Spleen (tissue), 11 donors: ENCODE measurements at regions not wholly inside any gene's neighbourhood (a gene's known extent, or its start where the extent isn't known, plus 50 kb on each side); places are given as distances from the start of the nearest gene placed in this dataset.

Source experiments
- DNase-seq: peaks from one replicate; pipeline ENCODE4 v3.0.0-alpha.2; 2020
- H3K27ac ChIP-seq, 8 donors: fragments of 200-600 bp; sonication (generic) in 7 of 8; 1 replicate in 4 of 8; 2 replicates in 4 of 8; pipeline versions ENCODE4 v1.5.0 to v1.8.0; 2016 to 2021; ENCODE audit warnings: inconsistent platforms in 4 of 8, mild to moderate bottlenecking in 4 of 8, moderate library complexity in 1 of 8
- H3K27me3 ChIP-seq, 7 donors: fragments of 200-600 bp; sonication (generic) in 6 of 7; replicated peaks in 1 of 7; 1 replicate in 4 of 7; 2 replicates in 3 of 7; pipeline versions ENCODE4 v1.5.0 to v1.8.0; 2016 to 2021; ENCODE audit warnings: inconsistent platforms in 3 of 7, mild to moderate bottlenecking in 1 of 7
- H3K36me3 ChIP-seq, 6 donors: fragments of 200-600 bp; sonication (generic) in 5 of 6; 1 replicate in 4 of 6; 2 replicates in 2 of 6; pipeline versions ENCODE4 v1.5.0 to v1.8.0; 2016 to 2021; ENCODE audit warnings: inconsistent platforms in 2 of 6
- H3K4me1 ChIP-seq, 6 donors: fragments of 200-600 bp; sonication (generic) in 5 of 6; 1 replicate in 3 of 6; 2 replicates in 3 of 6; pipeline versions ENCODE4 v1.5.0 to v1.8.0; 2016 to 2021; ENCODE audit warnings: inconsistent platforms in 3 of 6
- H3K4me3 ChIP-seq, 8 donors: fragments of 200-600 bp; sonication (generic) in 7 of 8; 1 replicate in 4 of 8; 2 replicates in 4 of 8; pipeline versions ENCODE4 v1.5.0 to v1.8.0; 2016 to 2021; ENCODE audit warnings: inconsistent platforms in 4 of 8, mild to moderate bottlenecking in 4 of 8, moderate library complexity in 2 of 8
- H3K9me3 ChIP-seq, 8 donors: fragments of 200-600 bp; sonication (generic) in 7 of 8; 1 replicate in 4 of 8; 2 replicates in 4 of 8; pipeline versions ENCODE4 v1.5.0 to v1.8.0; 2016 to 2021; ENCODE audit warnings: inconsistent platforms in 4 of 8
- CTCF ChIP-seq, 11 experiments: fragments of 200-600 bp in 7 of 11; fragments of 450-650 bp in 4 of 11; sonication (generic) in 4 of 11; IDR thresholded peaks in 8 of 11; conservative IDR thresholded peaks in 3 of 11; 1 replicate in 7 of 11; 2 replicates in 4 of 11; pipeline versions ENCODE4 v1.4.0 to v1.8.0; 2016 to 2021; ENCODE audit warnings: antibody characterized with exemption in 11 of 11, inconsistent platforms in 4 of 11, mild to moderate bottlenecking in 1 of 11
- POLR2A ChIP-seq, 3 donors: fragments of 450-650 bp; IDR thresholded peaks; one replicate each; pipeline ENCODE4 v1.5.1; 2017; ENCODE audit warnings: antibody characterized with exemption in 3 of 3, mild to moderate bottlenecking in 1 of 3
- POLR2AphosphoS5 ChIP-seq, 3 donors: sonication (generic); formaldehyde crosslinking; IDR thresholded peaks; one replicate each; pipeline ENCODE4 v1.5.1; 2017; ENCODE audit warnings: antibody characterized with exemption in 3 of 3
- WGBS, 5 donors: extraction: QIAGEN DNeasy Blood & Tissue Kit in 3 of 5; methylation state at CpG; one replicate each; pipeline versions ENCODE4 v1.1.5 to v1.1.7; 2013 to 2018; 5-methylcytosine and 5-hydroxymethylcytosine counted together
- intact Hi-C: fragments of 100-400 bp; cut with DNase I; formaldehyde crosslinking; loops from one replicate; pipeline ENCODE4 v1.15.0; 2023; ENCODE audit warnings: low total_unique reads
- donor health status: healthy with polysubstance abuse.
- donor health status: DM: no; HTN: no; CAD: no; lungs with moderate emphysema.
- donor health status: DM: no; HTN: no; CAD: no.
- donor health status: Bipolar disorder and iron deficiency.
- donor health status: healthy.
- donor health status: DM: no; HTN: no; CAD: no.
- donor health status: DM: yes; HTN: yes; CAD: no.

GRCh38 chr3:69690-70089, 126.9 kb upstream of the CHL1 start:
- DNase-seq, result no peak
- Histone ChIP-seq H3K27me3 (no peaks in the 10 kb centered on the region), H3K36me3 (no peaks in the 10 kb centered on the region), H3K9me3 (no peaks in the 10 kb centered on the region), H3K27ac (no peak overlapping the region), H3K4me1 (no peaks in the 10 kb centered on the region), H3K4me3 (no peak overlapping the region)
- intact Hi-C loops, result no loop called here
- WGBS, 5 donors, result 58 to 79% (median 70%) methylated on average over 1 of the region's 1 CpG
- no peak for TF ChIP-seq CTCF (IDR thresholded peaks at IDR 0.05 in 8 of 11, conservative IDR thresholded peaks at IDR 0.05 in 3 of 11)
- no peak for TF ChIP-seq POLR2AphosphoS5 (IDR thresholded peaks at IDR 0.05)
- no peak for TF ChIP-seq POLR2A (IDR thresholded peaks at IDR 0.05)

- no peaks in the 10 kb centered on the region for H3K27me3 ChIP-seq
- H3K4me1 ChIP-seq, result no peaks in the 10 kb centered on the region
- WGBS, 5 donors, result 46 to 71% (median 65%) methylated on average over 1 of the region's 1 CpG
- H3K9me3 ChIP-seq, result no peaks in the 10 kb centered on the region
- no peak overlapping the region for H3K4me3 ChIP-seq
- TF ChIP-seq POLR2AphosphoS5 (IDR thresholded peaks at IDR 0.05) (no peak), CTCF (IDR thresholded peaks at IDR 0.05 in 8 of 11, conservative IDR thresholded peaks at IDR 0.05 in 3 of 11) (no peak), POLR2A (IDR thresholded peaks at IDR 0.05) (no peak)
- intact Hi-C loops, result no loop called here
- DNase-seq, result no peak
- no peaks in the 10 kb centered on the region for H3K36me3 ChIP-seq
- peak overlapping the region in 2 of 8 donors; percentile 6 to 39 for H3K27ac ChIP-seq
Observed at GRCh38 chr3:72776-73175, 123.8 kb upstream of the CHL1 start.

- no peak for DNase-seq
- Histone ChIP-seq H3K4me1 (no peaks in the 10 kb centered on the region), H3K27me3 (no peaks in the 10 kb centered on the region), H3K4me3 (no peak overlapping the region), H3K27ac (peak overlapping the region in 2 of 8 donors; percentile 6 to 39), H3K36me3 (no peaks in the 10 kb centered on the region), H3K9me3 (no peaks in the 10 kb centered on the region)
- 32 to 57% (median 42%) methylated on average over 2 of the region's 2 CpGs for WGBS, 5 donors
- no peak for TF ChIP-seq POLR2AphosphoS5 (IDR thresholded peaks at IDR 0.05)
- no peak for TF ChIP-seq POLR2A (IDR thresholded peaks at IDR 0.05)
- no peak for TF ChIP-seq CTCF (IDR thresholded peaks at IDR 0.05 in 8 of 11, conservative IDR thresholded peaks at IDR 0.05 in 3 of 11)
- intact Hi-C loops, result no loop called here
Observed at GRCh38 chr3:73271-73670, 123.3 kb upstream of the CHL1 start.

GRCh38 chr3:74676-75243, 121.8 kb upstream of the CHL1 start:
- Histone ChIP-seq H3K4me1 (no peaks in the 10 kb centered on the region), H3K27ac (peak overlapping the region in 2 of 8 donors; percentile 27 to 43), H3K27me3 (no peaks in the 10 kb centered on the region), H3K36me3 (no peaks in the 10 kb centered on the region), H3K4me3 (no peak overlapping the region), H3K9me3 (no peaks in the 10 kb centered on the region)
- intact Hi-C loops, result no loop called here
- 67 to 86% (median 71%) methylated on average over 3 of the region's 3 CpGs for WGBS, 5 donors
- TF ChIP-seq CTCF (IDR thresholded peaks at IDR 0.05 in 8 of 11, conservative IDR thresholded peaks at IDR 0.05 in 3 of 11) (no peak), POLR2A (IDR thresholded peaks at IDR 0.05) (no peak), POLR2AphosphoS5 (IDR thresholded peaks at IDR 0.05) (no peak)
- DNase-seq, result no peak
